ENCODE measurements at regions not wholly inside any gene's neighbourhood (a gene's known extent, or its start where the extent isn't known, plus 50 kb on each side); places are given as distances from the start of the nearest gene placed in this dataset.

DNA sequence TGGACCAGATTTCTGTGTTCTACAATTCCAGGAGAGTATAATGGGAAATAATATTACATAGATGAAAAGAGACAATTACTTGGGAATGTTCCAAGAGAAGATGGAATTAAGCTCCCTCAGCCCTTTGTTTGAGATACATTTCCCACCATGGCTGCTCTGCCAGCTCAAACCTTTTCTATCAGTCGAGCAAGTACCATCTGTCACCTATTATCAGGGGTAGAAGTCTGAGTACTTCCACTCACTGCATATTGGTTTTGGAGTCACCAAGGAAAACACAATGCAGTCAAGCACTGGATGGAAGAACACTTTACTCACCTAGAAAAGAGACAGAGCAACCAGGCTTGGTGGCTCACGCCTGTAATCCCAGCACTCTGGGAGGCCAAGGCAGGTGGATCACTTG lies 270.4 kb upstream of the FAR2 start:
- TF ChIP-seq, protein P1, sequence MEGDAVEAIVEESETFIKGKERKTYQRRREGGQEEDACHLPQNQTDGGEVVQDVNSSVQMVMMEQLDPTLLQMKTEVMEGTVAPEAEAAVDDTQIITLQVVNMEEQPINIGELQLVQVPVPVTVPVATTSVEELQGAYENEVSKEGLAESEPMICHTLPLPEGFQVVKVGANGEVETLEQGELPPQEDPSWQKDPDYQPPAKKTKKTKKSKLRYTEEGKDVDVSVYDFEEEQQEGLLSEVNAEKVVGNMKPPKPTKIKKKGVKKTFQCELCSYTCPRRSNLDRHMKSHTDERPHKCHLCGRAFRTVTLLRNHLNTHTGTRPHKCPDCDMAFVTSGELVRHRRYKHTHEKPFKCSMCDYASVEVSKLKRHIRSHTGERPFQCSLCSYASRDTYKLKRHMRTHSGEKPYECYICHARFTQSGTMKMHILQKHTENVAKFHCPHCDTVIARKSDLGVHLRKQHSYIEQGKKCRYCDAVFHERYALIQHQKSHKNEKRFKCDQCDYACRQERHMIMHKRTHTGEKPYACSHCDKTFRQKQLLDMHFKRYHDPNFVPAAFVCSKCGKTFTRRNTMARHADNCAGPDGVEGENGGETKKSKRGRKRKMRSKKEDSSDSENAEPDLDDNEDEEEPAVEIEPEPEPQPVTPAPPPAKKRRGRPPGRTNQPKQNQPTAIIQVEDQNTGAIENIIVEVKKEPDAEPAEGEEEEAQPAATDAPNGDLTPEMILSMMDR (IDR thresholded peaks at IDR 0.05 in 2 of 3, conservative IDR thresholded peaks at IDR 0.05 in 1 of 3; ENCODE audit: control insufficient read depth in 2 of 3, extremely low read depth in 1 of 3, insufficient read depth in 1 of 3, low read depth in 3 of 3, low read length in 3 of 3), result no peak
- TF ChIP-seq YY1 (IDR thresholded peaks at IDR 0.05; ENCODE audit: low read depth, low read length) (no peak), ASH2L (IDR thresholded peaks at IDR 0.05; ENCODE audit: borderline replicate concordance, low read depth) (no peak), NFIC (IDR thresholded peaks at IDR 0.05; ENCODE audit: low read depth, low read length) (no peak), EZH2 (IDR thresholded peaks at IDR 0.05; ENCODE audit: borderline replicate concordance, control insufficient read depth, low read depth, low read length) (no peak), ESRRA (IDR thresholded peaks at IDR 0.05; ENCODE audit: low read length) (no peak), CHD2 (IDR thresholded peaks at IDR 0.05; ENCODE audit: borderline replicate concordance, low read depth, low read length) (no peak), BHLHE40 (IDR thresholded peaks at IDR 0.05; ENCODE audit: borderline replicate concordance in 1 of 2, low read depth in 2 of 2, low read length in 1 of 2) (no peak), POLR2A (IDR thresholded peaks at IDR 0.05; ENCODE audit: low read depth, low read length) (no peak)
- TF ChIP-seq, protein P2, sequence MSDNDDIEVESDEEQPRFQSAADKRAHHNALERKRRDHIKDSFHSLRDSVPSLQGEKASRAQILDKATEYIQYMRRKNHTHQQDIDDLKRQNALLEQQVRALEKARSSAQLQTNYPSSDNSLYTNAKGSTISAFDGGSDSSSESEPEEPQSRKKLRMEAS (IDR thresholded peaks at IDR 0.05; ENCODE audit: low read depth, low read length), result no peak
